Stimulated activated CD8-positive, alpha-beta memory T cell treated with anti-CD3 and anti-CD28 coated beads, Interleukin-4, amount 100 ng/mL, for 24 hours (primary cell): ENCODE measurements at regions not wholly inside any gene's neighbourhood (a gene's known extent, or its start where the extent isn't known, plus 50 kb on each side); places are given as distances from the start of the nearest gene placed in this dataset.

Experiments
- DNase-seq: peaks from one replicate; pipeline ENCODE4 v3.0.0-alpha.2; 2020; ENCODE audit warnings: low read depth

GRCh38 chr4:145427991-145428390 lies 53.7 kb upstream of the SMAD1 start:
- DNase-seq, result no peak

GRCh38 chr4:145427221-145427620 lies 54.4 kb upstream of the SMAD1 start:
- DNase-seq, result no peak

- DNase-seq, result no peak
Observed at GRCh38 chr4:145423017-145423708, 58.5 kb upstream of the SMAD1 start.

GRCh38 chr4:145420595-145421214 lies 60.9 kb upstream of the SMAD1 start:
- no peak for DNase-seq

- no peak for DNase-seq
Observed at GRCh38 chr4:145418739-145419138, 62.9 kb upstream of the SMAD1 start.

- no peak for DNase-seq
Observed at GRCh38 chr4:145417348-145418130, 64.1 kb upstream of the SMAD1 start.

- DNase-seq, result no peak
Observed at GRCh38 chr4:145414841-145415240, 66.8 kb upstream of the SMAD1 start.

GRCh38 chr4:145414226-145414625 lies 67.4 kb upstream of the SMAD1 start:
- DNase-seq, result no peak

- DNase-seq, result no peak
Observed at GRCh38 chr4:145406970-145407369, 74.7 kb upstream of the SMAD1 start.

GRCh38 chr4:145404761-145405160 lies 76.9 kb upstream of the SMAD1 start:
- no peak for DNase-seq

GRCh38 chr4:145396581-145396980 lies 85.1 kb upstream of the SMAD1 start:
- no peak for DNase-seq

GRCh38 chr4:145390571-145390970 lies 91.1 kb upstream of the SMAD1 start:
- no peak for DNase-seq

- DNase-seq, result no peak
Observed at GRCh38 chr4:145389550-145389949, 92.1 kb upstream of the SMAD1 start.

- DNase-seq, result no peak
Observed at GRCh38 chr4:145388043-145388442, 93.6 kb upstream of the SMAD1 start.

- DNase-seq, result no peak
Observed at GRCh38 chr4:145387079-145387478, 94.6 kb upstream of the SMAD1 start.

- DNase-seq, result no peak
Observed at GRCh38 chr4:145381163-145381562, 100.5 kb upstream of the SMAD1 start.

GRCh38 chr4:145380123-145380522 lies 101.5 kb upstream of the SMAD1 start:
- DNase-seq, result no peak

- no peak for DNase-seq
Observed at GRCh38 chr4:145375416-145375815, 106.2 kb upstream of the SMAD1 start.

- DNase-seq, result no peak
Observed at GRCh38 chr4:145352438-145353145, 129.1 kb upstream of the SMAD1 start.

- DNase-seq, result no peak
Observed at GRCh38 chr4:145351922-145352321, 129.7 kb upstream of the SMAD1 start.

- DNase-seq, result no peak
Observed at GRCh38 chr4:145351162-145351561, 130.5 kb upstream of the SMAD1 start.

- no peak for DNase-seq
Observed at GRCh38 chr4:145348291-145348690, 133.4 kb upstream of the SMAD1 start.

GRCh38 chr4:145347684-145348083 lies 134.0 kb upstream of the SMAD1 start:
- DNase-seq, result no peak
